ENCODE measurements at regions not wholly inside any gene's neighbourhood (a gene's known extent, or its start where the extent isn't known, plus 50 kb on each side); places are given as distances from the start of the nearest gene placed in this dataset.

GRCh38 chr19:30909216-30909615 lies 440.0 kb downstream of the TSHZ3 start:
- intact Hi-C loops (cut with micrococcal nuclease): no loop called here

GRCh38 chr19:30908262-30908771 lies 440.9 kb downstream of the TSHZ3 start:
- intact Hi-C loops (cut with micrococcal nuclease): no loop called here

DNA sequence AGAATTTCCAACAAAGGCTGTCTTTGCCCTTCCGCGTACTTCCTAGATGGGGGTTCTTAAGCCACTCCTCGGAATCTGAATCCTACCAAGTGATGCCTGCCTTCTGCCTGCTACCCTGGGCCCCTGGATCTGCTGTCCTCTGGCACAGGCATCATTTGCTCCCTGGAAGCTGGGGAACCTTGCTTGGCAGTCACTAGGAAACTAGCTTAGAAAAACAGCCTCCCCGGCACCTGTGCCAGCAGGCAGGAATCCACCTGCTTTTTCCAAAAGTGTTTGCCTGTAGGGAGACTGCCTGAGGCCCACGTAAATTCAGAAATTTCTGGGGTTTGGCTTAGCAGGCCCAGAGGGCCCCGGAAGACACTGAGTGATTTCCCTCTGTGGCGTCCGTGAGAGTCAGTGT lies 442.4 kb downstream of the TSHZ3 start:
- intact Hi-C loops (cut with micrococcal nuclease): no loop called here

- intact Hi-C loops (cut with micrococcal nuclease): no loop called here
These were observed 449.2 kb downstream of the TSHZ3 start for GRCh38 chr19:30900051-30900450.

DNA sequence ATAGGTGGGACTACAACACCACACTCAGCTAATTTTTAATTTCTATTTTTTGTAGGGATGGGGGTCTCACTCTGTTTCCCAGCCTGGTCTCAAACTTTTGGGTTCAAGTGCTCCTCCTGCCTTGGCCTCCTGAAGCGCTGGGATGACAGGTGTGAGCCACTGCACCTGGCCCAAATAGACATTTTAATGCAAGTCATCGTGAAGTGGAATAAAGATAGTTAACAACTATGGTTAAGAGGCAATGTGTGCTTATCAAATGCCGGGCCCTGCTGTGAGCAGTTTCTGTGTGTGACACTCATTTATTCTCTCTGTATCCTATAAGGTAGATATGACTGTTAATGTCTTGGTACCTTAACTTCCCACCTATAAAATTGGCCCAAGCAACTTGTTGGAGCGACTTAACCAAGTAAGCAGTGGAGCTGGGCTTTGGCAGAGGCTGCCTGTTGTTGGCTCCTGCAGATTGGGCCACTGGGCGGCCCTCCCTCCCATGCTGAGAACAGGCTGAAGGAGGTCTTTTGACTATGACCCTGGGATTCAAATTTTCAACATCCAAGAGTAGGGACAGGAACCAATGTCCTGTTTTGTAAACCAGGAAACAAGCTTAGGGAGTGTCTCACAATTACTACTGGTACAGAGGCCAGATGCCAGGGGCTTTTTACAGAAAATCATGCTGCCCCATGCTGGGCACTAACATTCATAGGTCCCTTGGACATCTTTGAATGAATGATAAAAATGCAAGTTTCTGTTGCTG lies 450.7 kb downstream of the TSHZ3 start:
- intact Hi-C loops (cut with micrococcal nuclease): no loop called here

DNA sequence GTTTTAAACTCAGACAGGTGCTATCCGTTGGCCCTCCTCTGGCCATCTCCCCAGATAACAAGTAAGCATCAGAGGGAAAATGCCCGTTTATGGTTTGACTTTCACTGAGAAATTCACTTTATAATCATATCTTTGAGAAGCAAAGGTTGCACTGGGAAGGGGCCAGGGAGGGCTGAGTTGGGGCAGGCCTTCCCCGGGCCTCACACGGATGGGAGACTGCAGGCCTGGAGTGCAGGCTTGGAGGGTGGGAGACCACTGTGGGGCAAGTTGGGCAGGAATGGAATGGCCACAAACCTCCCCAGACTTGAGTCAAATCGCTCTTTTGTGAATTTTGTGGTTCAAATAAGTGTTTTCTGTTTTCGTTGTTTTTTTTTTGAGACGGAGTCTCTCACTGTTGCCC lies 451.7 kb downstream of the TSHZ3 start:
- intact Hi-C loops (cut with micrococcal nuclease): no loop called here

- intact Hi-C loops (cut with micrococcal nuclease): no loop called here
These were observed 452.2 kb downstream of the TSHZ3 start for GRCh38 chr19:30897034-30897433.

- intact Hi-C loops (cut with micrococcal nuclease): no loop called here
These were observed 452.7 kb downstream of the TSHZ3 start for GRCh38 chr19:30896554-30896953.

- intact Hi-C loops (cut with micrococcal nuclease): no loop called here
These were observed 453.3 kb downstream of the TSHZ3 start for GRCh38 chr19:30895946-30896345.

GRCh38 chr19:30891051-30891450 lies 458.2 kb downstream of the TSHZ3 start:
- intact Hi-C loops (cut with micrococcal nuclease): no loop called here

DNA sequence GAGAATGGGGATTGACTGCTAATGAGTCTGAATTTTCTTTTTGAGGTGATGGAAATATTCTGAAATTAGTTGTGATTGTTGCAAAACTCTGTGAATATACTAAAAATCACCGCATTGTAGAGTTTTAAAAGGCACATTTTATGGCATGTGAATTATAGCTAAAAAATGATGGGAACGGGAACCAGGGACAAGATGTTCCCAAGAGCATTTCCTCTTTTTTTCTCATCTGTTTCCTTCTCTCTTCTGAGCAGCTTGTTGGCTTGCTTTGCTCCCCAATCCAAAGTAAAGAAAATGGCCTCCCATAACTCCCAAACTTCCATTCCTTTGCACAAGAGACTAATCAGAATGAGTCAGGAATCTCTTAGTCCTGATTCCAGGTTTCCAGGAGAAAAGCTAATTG lies 459.2 kb downstream of the TSHZ3 start:
- intact Hi-C loops (cut with micrococcal nuclease): no loop called here

GRCh38 chr19:30888937-30889336 lies 460.3 kb downstream of the TSHZ3 start:
- intact Hi-C loops (cut with micrococcal nuclease): no loop called here

GRCh38 chr19:30887042-30887441 lies 462.2 kb downstream of the TSHZ3 start:
- intact Hi-C loops (cut with micrococcal nuclease): no loop called here

DNA sequence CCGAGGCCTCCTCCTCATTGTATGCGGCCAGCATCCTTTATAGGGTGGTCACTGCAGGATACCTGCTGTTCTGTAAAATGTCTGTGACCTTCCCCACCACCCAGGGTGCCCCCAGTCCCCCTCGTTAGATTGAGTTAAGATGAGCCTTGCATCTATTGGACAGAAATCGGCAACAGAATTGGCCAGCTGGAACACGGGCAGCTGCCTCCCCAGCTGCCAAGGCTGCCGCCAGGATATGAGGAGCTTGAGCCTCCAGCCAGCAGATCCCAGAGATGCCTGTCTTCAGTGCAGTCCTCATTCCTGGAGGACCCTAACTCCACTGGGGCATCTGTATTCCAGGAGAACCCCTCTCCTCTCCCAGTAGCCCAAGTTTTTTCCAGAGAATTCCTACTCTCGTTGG lies 463.0 kb downstream of the TSHZ3 start:
- intact Hi-C loops (cut with micrococcal nuclease): no loop called here

- intact Hi-C loops (cut with micrococcal nuclease): no loop called here
These were observed 465.0 kb downstream of the TSHZ3 start for GRCh38 chr19:30884146-30884812.

DNA sequence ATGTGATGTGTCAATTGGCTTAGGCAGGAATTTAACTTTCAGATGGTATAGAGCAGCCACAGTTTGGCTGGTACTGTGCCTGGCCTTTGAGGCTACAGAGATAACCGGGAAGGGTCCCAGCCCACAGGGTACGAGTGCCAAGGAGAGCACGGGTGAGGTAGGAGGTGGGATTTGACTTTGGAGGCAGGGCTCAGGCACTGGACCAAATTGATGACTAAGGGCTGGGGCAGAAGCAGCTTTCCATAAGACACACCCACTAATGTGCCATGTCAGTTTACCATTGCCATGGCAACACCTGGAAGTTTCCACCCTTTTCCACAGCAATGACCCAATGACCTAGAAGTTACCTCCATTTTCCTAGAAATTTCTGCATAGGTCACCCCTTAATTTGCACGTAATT lies 466.2 kb downstream of the TSHZ3 start:
- intact Hi-C loops (cut with micrococcal nuclease): no loop called here

GRCh38 chr19:30882411-30883005 lies 466.7 kb downstream of the TSHZ3 start:
- intact Hi-C loops (cut with micrococcal nuclease): no loop called here

- intact Hi-C loops (cut with micrococcal nuclease): no loop called here
These were observed 467.3 kb downstream of the TSHZ3 start for GRCh38 chr19:30881930-30882329.

DNA sequence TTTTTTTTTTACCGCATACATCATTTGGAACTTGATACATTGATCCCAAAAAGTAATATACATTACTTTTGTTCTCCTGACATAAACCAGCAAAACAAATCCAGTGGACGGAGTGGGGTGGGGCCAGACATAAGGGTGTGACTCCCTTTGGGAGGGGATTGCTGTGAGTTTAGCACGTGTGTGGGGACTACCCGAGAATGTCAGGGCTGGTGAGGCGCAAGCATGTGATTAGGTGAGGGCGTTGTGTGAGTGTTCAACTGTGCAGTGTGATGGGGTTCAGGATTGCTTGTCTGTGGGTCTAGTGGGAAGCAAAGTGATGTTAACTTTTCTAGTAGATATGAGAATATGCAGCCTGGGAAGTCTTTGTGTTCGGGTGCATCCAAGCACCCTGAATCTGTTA lies 468.0 kb downstream of the TSHZ3 start:
- intact Hi-C loops (cut with micrococcal nuclease): no loop called here

- intact Hi-C loops (cut with micrococcal nuclease): no loop called here
These were observed 468.7 kb downstream of the TSHZ3 start for GRCh38 chr19:30880551-30880950.

- intact Hi-C loops (cut with micrococcal nuclease): no loop called here
These were observed 469.1 kb downstream of the TSHZ3 start for GRCh38 chr19:30880151-30880550.

DNA sequence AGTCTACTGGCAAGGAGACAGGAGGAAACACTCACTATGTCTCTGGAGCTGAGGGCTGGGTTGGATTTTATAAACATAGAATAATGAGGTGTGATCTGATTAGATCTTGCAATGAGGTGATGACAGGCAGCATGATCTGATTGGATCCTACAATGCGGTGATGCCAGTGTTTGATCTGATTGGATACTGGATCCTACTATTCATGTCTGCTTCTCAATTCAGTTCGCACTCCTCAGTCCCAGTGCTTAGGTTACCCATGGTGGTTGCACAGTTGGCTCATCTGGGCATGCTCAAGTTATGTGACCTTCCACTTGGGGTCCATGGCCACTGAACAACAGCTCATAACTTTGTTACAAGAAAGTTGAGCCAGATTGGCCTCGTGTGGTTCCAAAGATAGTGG lies 469.5 kb downstream of the TSHZ3 start:
- intact Hi-C loops (cut with micrococcal nuclease): no loop called here

- intact Hi-C loops (cut with micrococcal nuclease): no loop called here
These were observed 470.0 kb downstream of the TSHZ3 start for GRCh38 chr19:30879225-30879624.

All from T-helper 1 cell treated with Interleukin-12 subunit alpha and Interleukin-12 subunit beta and Interleukin-4 antibody, amounts not matched to agents 30 ng/mL and 1 ng/mL, for 36 hours (primary cell).